Adrenal gland (tissue), 9 donors: ENCODE measurements at regions not wholly inside any gene's neighbourhood (a gene's known extent, or its start where the extent isn't known, plus 50 kb on each side); places are given as distances from the start of the nearest gene placed in this dataset.

Experiments used
- DNase-seq, 7 donors: peaks; one replicate each; pipeline ENCODE4 v3.0.0-alpha.2; 2019 to 2020
- H3K27ac ChIP-seq, 5 donors: fragments of 200-600 bp; sonication (generic) in 4 of 5; 1 replicate in 3 of 5; 2 replicates in 2 of 5; pipeline versions ENCODE4 v1.5.1 to v1.8.0; 2016 to 2020; ENCODE audit warnings: mild to moderate bottlenecking in 1 of 5
- H3K27me3 ChIP-seq: fragments of 200-600 bp; 2 replicates; pipeline ENCODE4 v1.8.0; 2021
- H3K36me3 ChIP-seq, 2 donors: fragments of 200-600 bp; replicated peaks in 1 of 2; 1 replicate in 1 of 2; 2 replicates in 1 of 2; pipeline versions ENCODE4 v1.5.1 to v1.8.0; 2018 to 2022
- H3K4me1 ChIP-seq, 2 donors: fragments of 200-600 bp; replicated peaks in 1 of 2; 1 replicate in 1 of 2; 2 replicates in 1 of 2; pipeline versions ENCODE4 v1.5.1 to v1.8.0; 2018 to 2021
- H3K4me3 ChIP-seq, 4 donors: fragments of 200-600 bp; sonication (generic) in 3 of 4; one replicate each; pipeline ENCODE4 v1.5.1; 2016 to 2018
- H3K9me3 ChIP-seq, 3 donors: fragments of 200-600 bp; sonication (generic) in 1 of 3; replicated peaks in 1 of 3; 1 replicate in 2 of 3; 2 replicates in 1 of 3; pipeline versions ENCODE4 v1.5.1 to v1.8.0; 2016 to 2021
- POLR2A ChIP-seq, 2 donors: fragments of 450-650 bp; IDR thresholded peaks; one replicate each; pipeline ENCODE4 v1.6.1; 2017; ENCODE audit warnings: antibody characterized with exemption in 2 of 2, mild to moderate bottlenecking in 2 of 2, moderate library complexity in 1 of 2
- WGBS, 4 donors: extraction: QIAGEN DNeasy Blood & Tissue Kit in 2 of 4; methylation state at CpG; one replicate each; pipeline versions ENCODE4 v1.1.5 to v1.1.7; 2013 to 2017; 5-methylcytosine and 5-hydroxymethylcytosine counted together
- intact Hi-C, 2 donors: fragments of 100-400 bp; cut with DNase I; formaldehyde crosslinking; loops; one replicate each; pipeline versions ENCODE4 v1.14.1 to v1.15.0; 2022 to 2023
- TF ChIP-seq, protein P1 (sequence below), 6 experiments: fragments of 450-650 bp in 4 of 6; fragments of 200-600 bp in 2 of 6; sonication (generic) in 1 of 6; IDR thresholded peaks; 1 replicate in 5 of 6; 2 replicates in 1 of 6; pipeline versions ENCODE4 v1.5.1 to v1.8.0; 2016 to 2021; ENCODE audit warnings: antibody characterized with exemption in 6 of 6, mild to moderate bottlenecking in 2 of 6, moderate library complexity in 1 of 6
- donor health status: healthy with polysubstance abuse.
- donor health status: Bipolar disorder and iron deficiency.
- donor health status: DM: yes; HTN: yes; CAD: no.
- donor health status: DM: no; HTN: no; CAD: no.
- donor health status: DM: no; HTN: no; CAD: no.

DNA sequence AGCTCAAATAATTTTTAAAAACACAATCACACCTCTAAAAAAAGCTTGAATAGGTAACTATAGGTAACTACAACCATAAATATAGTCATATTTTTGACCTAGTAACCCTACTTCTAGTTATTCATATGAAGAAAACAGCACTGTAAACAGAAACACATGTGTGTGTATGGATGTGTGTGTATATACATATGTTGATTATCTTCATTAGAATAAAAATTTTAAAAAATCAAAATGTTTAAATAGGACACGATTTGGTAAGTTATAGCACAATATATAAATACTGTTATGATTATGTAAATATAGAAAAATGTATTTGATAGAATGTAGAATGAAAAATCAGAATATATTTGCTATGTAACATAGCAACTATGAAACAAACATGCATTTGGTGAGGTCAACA is 258.1 kb upstream of the GK2 start:
- H3K36me3 ChIP-seq = no peaks in the 10 kb centered on the region
- H3K4me3 ChIP-seq = no peak overlapping the region
- intact Hi-C loops = no loop called here
- no peak for DNase-seq
- WGBS, 4 donors = 45 to 62% (median 55%) methylated on average over 1 of the region's 1 CpG
- no peaks in the 10 kb centered on the region for H3K9me3 ChIP-seq
- no peaks in the 10 kb centered on the region for H3K4me1 ChIP-seq
- no peak for TF ChIP-seq POLR2A (IDR thresholded peaks at IDR 0.05)
- TF ChIP-seq, protein P1, sequence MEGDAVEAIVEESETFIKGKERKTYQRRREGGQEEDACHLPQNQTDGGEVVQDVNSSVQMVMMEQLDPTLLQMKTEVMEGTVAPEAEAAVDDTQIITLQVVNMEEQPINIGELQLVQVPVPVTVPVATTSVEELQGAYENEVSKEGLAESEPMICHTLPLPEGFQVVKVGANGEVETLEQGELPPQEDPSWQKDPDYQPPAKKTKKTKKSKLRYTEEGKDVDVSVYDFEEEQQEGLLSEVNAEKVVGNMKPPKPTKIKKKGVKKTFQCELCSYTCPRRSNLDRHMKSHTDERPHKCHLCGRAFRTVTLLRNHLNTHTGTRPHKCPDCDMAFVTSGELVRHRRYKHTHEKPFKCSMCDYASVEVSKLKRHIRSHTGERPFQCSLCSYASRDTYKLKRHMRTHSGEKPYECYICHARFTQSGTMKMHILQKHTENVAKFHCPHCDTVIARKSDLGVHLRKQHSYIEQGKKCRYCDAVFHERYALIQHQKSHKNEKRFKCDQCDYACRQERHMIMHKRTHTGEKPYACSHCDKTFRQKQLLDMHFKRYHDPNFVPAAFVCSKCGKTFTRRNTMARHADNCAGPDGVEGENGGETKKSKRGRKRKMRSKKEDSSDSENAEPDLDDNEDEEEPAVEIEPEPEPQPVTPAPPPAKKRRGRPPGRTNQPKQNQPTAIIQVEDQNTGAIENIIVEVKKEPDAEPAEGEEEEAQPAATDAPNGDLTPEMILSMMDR (IDR thresholded peaks at IDR 0.05) = no peak
- no peaks in the 10 kb centered on the region for H3K27me3 ChIP-seq
- no peak overlapping the region for H3K27ac ChIP-seq

DNA sequence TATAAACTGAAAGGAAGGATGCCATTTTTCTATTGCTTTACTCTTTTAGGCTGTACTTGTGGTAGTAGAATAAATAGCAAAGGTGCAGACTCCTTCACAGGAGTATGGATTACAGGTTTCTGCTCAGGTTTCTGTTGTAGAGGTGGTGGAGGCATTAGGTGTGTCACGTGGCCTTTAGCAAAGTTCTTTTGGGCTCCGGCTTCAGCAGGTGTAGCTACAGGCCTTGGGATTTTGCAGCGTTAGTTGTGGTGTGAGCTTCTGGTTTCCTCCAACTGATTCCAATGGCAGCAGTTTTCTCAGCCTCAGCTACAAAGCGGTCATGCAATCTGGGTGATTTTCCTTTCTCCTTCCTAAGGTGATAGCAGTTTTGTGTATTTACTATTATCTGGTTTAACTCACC is 255.8 kb upstream of the GK2 start:
- H3K4me1 ChIP-seq = no peaks in the 10 kb centered on the region
- intact Hi-C loops = no loop called here

DNA sequence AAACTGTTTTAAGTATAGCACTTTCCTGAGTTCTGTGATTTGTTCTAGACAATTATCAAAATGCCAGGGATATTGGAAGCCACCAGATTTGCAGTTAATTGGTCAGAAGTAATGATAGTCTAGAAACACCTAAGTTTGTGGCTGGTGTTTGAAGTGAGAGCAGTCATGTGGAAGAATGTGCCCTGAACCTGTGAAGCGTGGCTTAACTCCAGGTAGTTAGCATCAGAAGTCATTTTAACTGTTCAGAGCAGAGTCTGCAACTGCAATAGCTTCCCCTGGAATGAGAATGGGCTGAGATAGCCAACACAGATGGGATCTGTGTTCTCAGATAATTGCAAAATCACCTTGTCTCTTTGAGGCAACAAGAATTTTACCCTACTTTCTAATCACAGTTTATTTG is 255.1 kb upstream of the GK2 start:
- Histone ChIP-seq H3K4me1 (no peaks in the 10 kb centered on the region), H3K27me3 (no peaks in the 10 kb centered on the region), H3K4me3 (no peak overlapping the region), H3K27ac (no peak overlapping the region), H3K36me3 (no peaks in the 10 kb centered on the region), H3K9me3 (no peaks in the 10 kb centered on the region)
- 60 to 88% (median 75%) methylated on average over 1 of the region's 1 CpG for WGBS, 4 donors
- no peak for DNase-seq
- TF ChIP-seq, protein P1 (IDR thresholded peaks at IDR 0.05) = no peak
- no peak for TF ChIP-seq POLR2A (IDR thresholded peaks at IDR 0.05)
- intact Hi-C loops = no loop called here

More for the DNA sequence above, 255.8 kb upstream of the GK2 start:
- 68 to 82% (median 79%) methylated on average over 4 of the region's 4 CpGs for WGBS, 4 donors
- TF ChIP-seq POLR2A (IDR thresholded peaks at IDR 0.05) = no peak
- TF ChIP-seq, protein P1 (IDR thresholded peaks at IDR 0.05) = no peak
- H3K27ac ChIP-seq = no peak overlapping the region
- no peaks in the 10 kb centered on the region for H3K27me3 ChIP-seq
- H3K36me3 ChIP-seq = no peaks in the 10 kb centered on the region
- no peaks in the 10 kb centered on the region for H3K9me3 ChIP-seq
- no peak for DNase-seq
- H3K4me3 ChIP-seq = no peak overlapping the region

DNA sequence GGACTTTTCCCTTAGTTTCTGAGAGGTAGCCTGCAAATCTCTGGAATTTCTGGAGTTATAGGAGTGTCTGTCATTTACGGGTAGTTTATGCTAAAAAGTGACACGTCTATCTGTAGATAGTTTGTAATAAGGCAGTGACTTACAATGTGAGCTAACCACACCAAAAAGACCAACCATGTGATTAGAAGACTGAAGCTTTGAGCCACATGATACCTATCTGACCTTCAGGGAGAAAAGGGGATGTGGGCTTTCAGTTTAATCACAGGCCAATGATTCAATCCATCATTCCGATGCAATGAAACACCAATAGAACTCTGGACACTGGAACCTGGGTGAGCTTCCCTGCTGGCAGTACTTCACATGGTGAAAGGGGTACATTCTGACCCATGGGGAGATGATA is 254.6 kb upstream of the GK2 start:
- WGBS, 4 donors = 72 to 86% (median 84%) methylated on average over 3 of the region's 3 CpGs
- no peaks in the 10 kb centered on the region for H3K36me3 ChIP-seq
- DNase-seq = no peak
- no peaks in the 10 kb centered on the region for H3K9me3 ChIP-seq
- intact Hi-C loops = no loop called here
- no peaks in the 10 kb centered on the region for H3K27me3 ChIP-seq
- H3K4me3 ChIP-seq = no peak overlapping the region
- no peaks in the 10 kb centered on the region for H3K4me1 ChIP-seq
- H3K27ac ChIP-seq = no peak overlapping the region
- TF ChIP-seq POLR2A (IDR thresholded peaks at IDR 0.05) = no peak
- TF ChIP-seq, protein P1 (IDR thresholded peaks at IDR 0.05) = no peak
